ENCODE measurements at regions not wholly inside any gene's neighbourhood (a gene's known extent, or its start where the extent isn't known, plus 50 kb on each side); places are given as distances from the start of the nearest gene placed in this dataset.

DNA sequence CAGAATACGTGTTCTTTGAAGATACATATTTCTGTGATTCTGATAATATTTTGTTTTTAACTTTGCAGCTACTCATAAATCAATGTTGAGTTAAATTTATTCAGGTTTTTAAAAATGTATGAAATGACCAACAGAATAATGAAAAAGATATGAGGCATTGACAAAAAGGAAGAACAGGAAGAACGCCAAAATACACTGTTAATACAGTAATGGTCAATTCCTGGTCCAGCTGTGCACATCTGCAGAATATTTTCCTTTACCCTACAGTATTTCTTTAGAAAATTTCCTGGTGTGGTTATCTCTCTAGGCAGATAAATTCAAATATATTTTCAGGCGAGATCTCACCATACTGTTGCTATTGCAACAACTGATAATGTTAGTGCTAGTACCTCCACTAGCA lies 203.2 kb upstream of the DGKB start:
- Mint-ChIP-seq H3K27ac (ENCODE audit: unreplicated experiment) (no peak overlapping the region), H3K36me3 (ENCODE audit: unreplicated experiment) (no peaks in the 10 kb centered on the region), H3K4me1 (ENCODE audit: low read depth, unreplicated experiment) (peaks cover 26% of the 10 kb centered on the region), H3K9me3 (ENCODE audit: unreplicated experiment) (peaks cover 2% of the 10 kb centered on the region), H3K4me3 (ENCODE audit: unreplicated experiment) (no peak overlapping the region), H3K27me3 (ENCODE audit: unreplicated experiment) (peaks cover 2% of the 10 kb centered on the region)
- TF ChIP-seq, protein P1, sequence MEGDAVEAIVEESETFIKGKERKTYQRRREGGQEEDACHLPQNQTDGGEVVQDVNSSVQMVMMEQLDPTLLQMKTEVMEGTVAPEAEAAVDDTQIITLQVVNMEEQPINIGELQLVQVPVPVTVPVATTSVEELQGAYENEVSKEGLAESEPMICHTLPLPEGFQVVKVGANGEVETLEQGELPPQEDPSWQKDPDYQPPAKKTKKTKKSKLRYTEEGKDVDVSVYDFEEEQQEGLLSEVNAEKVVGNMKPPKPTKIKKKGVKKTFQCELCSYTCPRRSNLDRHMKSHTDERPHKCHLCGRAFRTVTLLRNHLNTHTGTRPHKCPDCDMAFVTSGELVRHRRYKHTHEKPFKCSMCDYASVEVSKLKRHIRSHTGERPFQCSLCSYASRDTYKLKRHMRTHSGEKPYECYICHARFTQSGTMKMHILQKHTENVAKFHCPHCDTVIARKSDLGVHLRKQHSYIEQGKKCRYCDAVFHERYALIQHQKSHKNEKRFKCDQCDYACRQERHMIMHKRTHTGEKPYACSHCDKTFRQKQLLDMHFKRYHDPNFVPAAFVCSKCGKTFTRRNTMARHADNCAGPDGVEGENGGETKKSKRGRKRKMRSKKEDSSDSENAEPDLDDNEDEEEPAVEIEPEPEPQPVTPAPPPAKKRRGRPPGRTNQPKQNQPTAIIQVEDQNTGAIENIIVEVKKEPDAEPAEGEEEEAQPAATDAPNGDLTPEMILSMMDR (IDR thresholded peaks at IDR 0.05; ENCODE audit: partially characterized antibody, unreplicated experiment) = no peak
- no peak for DNase-seq

DNA sequence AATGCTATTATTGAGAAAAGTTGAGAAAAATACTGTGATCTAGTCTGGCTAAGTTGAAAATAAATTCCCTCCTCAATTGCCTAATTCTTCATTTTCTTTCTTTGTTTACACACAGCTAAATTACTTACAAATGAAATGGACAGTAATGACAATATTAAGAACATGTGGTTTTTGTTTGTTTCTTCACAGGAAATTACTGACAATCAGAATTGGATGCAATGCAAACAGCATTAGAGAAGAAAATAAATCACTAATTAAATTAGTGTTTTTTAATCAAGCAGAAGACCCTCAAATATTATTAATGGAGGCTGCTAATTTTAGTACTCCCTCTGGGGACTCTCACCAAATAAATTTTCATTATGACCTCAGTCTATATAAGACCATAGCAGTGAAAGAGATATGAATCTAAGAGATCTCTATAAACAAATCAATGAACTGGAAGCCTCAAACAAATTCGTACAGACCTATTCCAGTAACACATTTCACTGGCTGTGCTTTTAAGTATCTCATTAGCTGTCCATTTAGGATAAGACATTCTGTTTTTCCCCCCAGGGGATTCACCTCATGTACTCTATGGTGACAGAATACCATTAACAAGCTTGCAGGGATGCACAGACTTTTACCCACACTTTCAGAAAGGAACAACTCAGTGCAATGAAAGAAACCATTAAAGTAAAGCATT lies 202.0 kb upstream of the DGKB start:
- Mint-ChIP-seq H3K4me3 (ENCODE audit: unreplicated experiment) (peak overlapping the region; percentile 30), H3K36me3 (ENCODE audit: unreplicated experiment) (no peaks in the 10 kb centered on the region), H3K4me1 (ENCODE audit: low read depth, unreplicated experiment) (peaks cover 26% of the 10 kb centered on the region), H3K27me3 (ENCODE audit: unreplicated experiment) (peaks cover 2% of the 10 kb centered on the region), H3K27ac (ENCODE audit: unreplicated experiment) (peak overlapping the region; percentile 62), H3K9me3 (ENCODE audit: unreplicated experiment) (peaks cover 2% of the 10 kb centered on the region)
- no peak for DNase-seq
- TF ChIP-seq, protein P1 (IDR thresholded peaks at IDR 0.05; ENCODE audit: partially characterized antibody, unreplicated experiment) = no peak

DNA sequence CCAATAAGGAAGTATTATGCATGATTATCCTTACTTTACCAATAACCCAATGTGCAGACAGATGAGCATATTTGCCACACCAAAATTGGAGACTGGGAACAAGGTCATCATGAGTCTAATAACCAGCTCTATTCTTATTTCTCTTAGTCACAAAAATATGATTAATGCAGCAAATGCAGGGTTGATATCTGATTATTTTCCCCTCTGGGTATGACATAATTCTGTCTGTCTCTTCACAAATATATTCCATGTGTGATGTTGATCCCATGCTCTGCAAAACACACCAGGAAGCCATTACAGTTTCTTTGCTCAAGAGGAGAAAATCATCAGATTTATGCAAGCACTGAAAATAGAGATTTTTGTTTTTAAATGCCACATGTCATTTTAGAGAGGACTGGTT lies 196.5 kb upstream of the DGKB start:
- Mint-ChIP-seq H3K36me3 (ENCODE audit: unreplicated experiment) (no peaks in the 10 kb centered on the region), H3K4me3 (ENCODE audit: unreplicated experiment) (no peak overlapping the region), H3K27ac (ENCODE audit: unreplicated experiment) (no peak overlapping the region), H3K27me3 (ENCODE audit: unreplicated experiment) (peaks cover 2% of the 10 kb centered on the region), H3K4me1 (ENCODE audit: low read depth, unreplicated experiment) (peaks cover 10% of the 10 kb centered on the region), H3K9me3 (ENCODE audit: unreplicated experiment) (peaks cover 2% of the 10 kb centered on the region)
- no peak for DNase-seq
- TF ChIP-seq, protein P1 (IDR thresholded peaks at IDR 0.05; ENCODE audit: partially characterized antibody, unreplicated experiment) = no peak

DNA sequence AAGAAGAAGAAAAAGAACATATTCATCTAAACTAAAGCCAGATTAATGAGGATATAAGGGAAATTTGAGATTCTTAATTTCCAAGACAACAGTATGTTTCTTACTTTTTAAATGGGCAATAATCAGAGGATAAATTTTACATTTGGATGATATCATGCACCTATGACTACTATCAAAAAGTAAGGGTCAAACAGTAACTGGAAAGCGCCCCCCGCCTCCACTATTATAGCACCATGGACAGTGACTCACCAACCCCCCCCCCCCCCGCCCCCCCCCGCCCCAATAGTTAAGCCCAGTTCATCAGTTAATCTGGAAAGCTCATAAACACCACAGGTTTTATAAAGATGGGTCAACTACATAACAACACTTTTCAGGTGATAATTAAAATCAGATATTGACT lies 194.3 kb upstream of the DGKB start:
- H3K27me3 Mint-ChIP-seq (ENCODE audit: unreplicated experiment) = peaks cover 2% of the 10 kb centered on the region
- no peak for DNase-seq
- TF ChIP-seq, protein P1 (IDR thresholded peaks at IDR 0.05; ENCODE audit: partially characterized antibody, unreplicated experiment) = no peak
- H3K4me1 Mint-ChIP-seq (ENCODE audit: low read depth, unreplicated experiment) = peaks cover 2% of the 10 kb centered on the region
- H3K27ac Mint-ChIP-seq (ENCODE audit: unreplicated experiment) = no peak overlapping the region
- H3K4me3 Mint-ChIP-seq (ENCODE audit: unreplicated experiment) = no peak overlapping the region
- no peaks in the 10 kb centered on the region for H3K36me3 Mint-ChIP-seq (ENCODE audit: unreplicated experiment)
- H3K9me3 Mint-ChIP-seq (ENCODE audit: unreplicated experiment) = no peaks in the 10 kb centered on the region

DNA sequence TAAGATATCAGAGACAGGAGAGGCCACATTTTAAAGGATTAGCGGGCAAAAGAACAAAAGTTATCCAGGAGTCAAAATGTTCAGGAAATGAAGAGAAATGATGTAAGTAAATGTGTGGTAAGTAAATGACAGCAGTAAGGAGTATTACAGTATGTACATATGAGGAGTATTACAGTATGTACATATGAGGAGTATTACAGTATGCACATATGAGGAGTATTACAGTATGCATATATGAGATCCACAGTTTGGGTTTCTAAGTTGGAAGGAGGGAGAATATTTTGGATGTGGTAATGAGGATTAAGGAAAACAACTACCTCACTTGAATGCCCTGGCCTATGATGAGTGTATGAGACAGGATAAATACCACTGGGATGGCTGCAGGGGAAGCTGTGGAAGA lies 192.4 kb upstream of the DGKB start:
- Mint-ChIP-seq H3K27ac (ENCODE audit: unreplicated experiment) (no peak overlapping the region), H3K9me3 (ENCODE audit: unreplicated experiment) (no peaks in the 10 kb centered on the region), H3K4me1 (ENCODE audit: low read depth, unreplicated experiment) (no peaks in the 10 kb centered on the region), H3K27me3 (ENCODE audit: unreplicated experiment) (no peaks in the 10 kb centered on the region), H3K36me3 (ENCODE audit: unreplicated experiment) (no peaks in the 10 kb centered on the region), H3K4me3 (ENCODE audit: unreplicated experiment) (no peak overlapping the region)
- no peak for DNase-seq
- TF ChIP-seq, protein P1 (IDR thresholded peaks at IDR 0.05; ENCODE audit: partially characterized antibody, unreplicated experiment) = no peak

Data from glutamatergic neuron (in vitro differentiated cells).